GM21423 (cell line): ENCODE measurements at regions not wholly inside any gene's neighbourhood (a gene's known extent, or its start where the extent isn't known, plus 50 kb on each side); places are given as distances from the start of the nearest gene placed in this dataset.
"Not testable (repeated sequence)": the region's sequence is repeated elsewhere in the genome, so short reads cannot be mapped to it uniquely, and the experiment has no call there.

Source experiments
- ATAC-seq: cut with Tn5 transposase; IDR thresholded peaks from one replicate; pipeline ENCODE4 v1.9.1; 2021; ENCODE audit warnings: mild to moderate bottlenecking, moderate library complexity; ENCODE audit not compliant: unreplicated experiment

DNA sequence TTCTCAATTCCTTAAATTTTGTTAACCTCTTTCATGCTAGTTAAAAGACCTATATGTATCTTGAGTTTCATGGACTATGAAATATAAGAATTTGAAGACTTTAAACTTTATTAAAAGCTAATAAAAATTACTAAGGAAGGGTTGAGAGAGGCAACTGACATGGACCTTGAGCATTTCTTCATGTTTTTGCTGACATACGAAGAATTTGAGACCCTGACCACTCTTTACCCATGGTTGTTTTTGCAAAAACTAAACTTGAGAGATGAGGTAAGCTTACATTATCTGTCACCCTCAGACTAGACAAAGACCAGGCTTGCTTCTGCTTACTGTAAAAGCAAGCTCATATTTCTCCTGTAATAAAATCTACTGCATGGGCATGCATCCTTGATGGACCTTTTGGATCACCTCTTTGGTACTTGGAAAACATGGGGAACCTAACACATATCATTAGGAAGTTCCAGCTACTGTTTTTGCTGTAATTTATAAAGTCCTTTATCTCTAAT is 338.2 kb upstream of the PABPC4L start:
- no peak for ATAC-seq

DNA sequence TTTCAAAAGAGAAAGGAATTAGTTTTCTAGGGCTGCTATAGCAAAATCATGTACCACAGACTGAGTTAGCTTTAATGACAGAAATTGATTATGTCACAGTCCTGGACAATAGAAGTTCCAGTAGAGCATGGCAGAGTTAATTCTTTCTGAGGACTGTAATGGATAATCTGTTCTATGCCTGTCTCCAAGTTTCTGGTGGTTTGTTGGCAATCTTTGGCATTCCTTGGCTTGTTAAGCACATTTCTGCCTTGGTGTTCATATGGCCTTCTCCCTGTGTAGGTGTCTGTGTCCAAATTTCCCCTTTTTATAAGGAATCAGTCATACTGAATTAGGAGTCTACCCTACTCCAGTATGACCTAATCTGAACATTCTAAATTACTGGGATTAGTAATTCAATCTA is 336.1 kb upstream of the PABPC4L start:
- no peak for ATAC-seq

DNA sequence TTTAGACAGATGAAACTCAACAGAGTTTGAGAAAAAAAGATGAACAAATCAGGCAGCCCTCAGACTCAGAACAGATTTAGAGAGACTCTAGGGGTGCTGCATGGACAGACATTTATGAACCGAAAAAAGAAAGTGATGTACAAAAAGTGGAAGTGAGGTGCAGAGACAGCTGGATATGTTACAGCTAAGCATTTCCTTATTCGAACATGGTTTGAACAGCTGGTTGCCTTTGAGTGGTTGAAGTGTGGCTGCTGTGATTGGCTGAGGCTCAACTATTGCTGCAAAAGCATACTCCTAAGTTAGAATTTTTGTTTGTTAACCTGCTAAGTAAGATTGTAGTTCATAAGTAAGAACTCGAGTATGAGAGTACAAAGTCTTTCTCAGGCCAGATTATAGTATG is 331.5 kb upstream of the PABPC4L start:
- no peak for ATAC-seq

DNA sequence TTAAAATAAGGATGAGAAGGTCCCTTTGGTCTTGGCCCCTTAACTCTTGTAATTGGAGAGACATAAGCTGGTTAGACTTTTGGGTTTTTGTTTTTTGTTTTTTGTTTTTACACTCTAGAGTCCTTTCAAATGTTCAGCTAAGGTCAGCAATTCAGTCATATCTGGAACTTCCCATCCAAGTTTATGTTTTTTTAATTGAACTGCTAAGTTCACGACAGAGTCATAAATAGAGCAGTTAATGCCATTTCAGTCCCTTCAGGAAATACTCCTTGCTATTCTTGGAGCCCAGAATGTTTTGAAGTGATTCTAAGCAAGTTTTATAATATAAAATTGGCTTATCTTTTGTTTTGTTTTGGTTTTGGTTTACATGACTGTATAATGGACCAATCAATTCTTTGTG is 329.4 kb upstream of the PABPC4L start:
- no peak for ATAC-seq

DNA sequence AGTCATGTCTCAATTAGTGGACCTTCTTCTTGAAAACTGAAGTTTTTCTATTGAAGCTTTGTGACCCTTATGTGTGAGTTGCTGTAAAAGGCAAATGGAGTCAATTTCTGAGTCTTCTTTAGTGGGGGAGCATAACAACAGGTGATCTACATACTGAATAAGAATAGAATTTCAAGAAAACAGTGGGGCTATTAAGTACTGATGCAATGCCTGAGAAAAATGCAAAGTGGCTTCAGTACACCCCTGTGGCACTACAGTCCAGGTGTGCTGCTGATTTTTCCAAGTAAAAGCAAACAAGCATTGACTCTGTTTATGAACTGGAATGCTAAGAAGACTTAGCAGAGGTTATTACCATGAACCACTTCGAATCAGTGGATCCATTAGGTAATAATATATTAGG is 328.0 kb upstream of the PABPC4L start:
- no peak for ATAC-seq

DNA sequence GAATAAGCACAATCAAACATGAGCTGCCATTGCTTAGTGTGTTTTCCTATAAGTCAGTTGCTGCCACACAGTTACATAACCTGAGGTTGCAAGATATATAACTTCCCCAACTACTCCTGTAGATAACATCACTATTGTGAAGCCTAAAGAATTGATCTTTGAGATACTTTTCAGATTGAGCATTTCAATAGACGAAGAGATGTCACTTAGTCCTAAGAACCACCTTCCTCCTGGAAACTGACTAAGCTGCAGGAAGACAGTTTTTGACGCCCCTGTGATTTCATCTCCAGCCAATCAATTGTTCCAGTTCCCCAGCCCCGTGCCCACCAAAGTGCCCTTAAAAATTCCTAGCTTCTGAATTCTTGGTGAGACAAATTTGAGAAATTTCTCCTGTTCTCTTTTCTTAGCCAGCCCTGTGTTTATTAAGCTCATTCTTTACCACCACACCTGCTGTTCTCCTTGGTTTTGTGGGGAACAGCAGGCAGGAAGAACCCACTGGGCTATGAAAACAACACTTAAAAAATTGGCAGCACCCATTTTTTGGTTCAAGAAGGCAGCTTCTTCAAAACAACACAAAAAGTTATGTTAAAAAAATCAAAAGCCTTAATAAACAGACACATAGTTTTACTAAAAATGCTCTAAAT is 317.1 kb upstream of the PABPC4L start:
- ATAC-seq, result no peak

DNA sequence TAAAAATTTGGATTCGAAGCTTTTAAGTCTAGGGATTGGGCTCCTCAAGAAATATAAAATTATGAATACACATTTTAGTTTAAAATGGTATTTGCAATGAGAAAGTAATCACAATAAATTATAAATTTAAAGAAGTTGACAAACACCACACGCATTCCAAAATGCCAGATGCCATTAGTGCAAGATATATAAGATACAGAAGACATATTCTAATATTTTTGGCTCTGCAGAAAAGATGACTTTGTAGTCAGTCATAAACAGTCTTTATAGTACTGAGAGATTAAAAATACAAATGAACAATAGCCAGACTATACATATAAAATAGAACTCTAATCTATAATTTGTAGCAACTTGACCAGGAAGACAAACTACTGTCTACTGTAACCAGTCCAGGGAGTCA is 309.0 kb upstream of the PABPC4L start:
- ATAC-seq, result no peak

DNA sequence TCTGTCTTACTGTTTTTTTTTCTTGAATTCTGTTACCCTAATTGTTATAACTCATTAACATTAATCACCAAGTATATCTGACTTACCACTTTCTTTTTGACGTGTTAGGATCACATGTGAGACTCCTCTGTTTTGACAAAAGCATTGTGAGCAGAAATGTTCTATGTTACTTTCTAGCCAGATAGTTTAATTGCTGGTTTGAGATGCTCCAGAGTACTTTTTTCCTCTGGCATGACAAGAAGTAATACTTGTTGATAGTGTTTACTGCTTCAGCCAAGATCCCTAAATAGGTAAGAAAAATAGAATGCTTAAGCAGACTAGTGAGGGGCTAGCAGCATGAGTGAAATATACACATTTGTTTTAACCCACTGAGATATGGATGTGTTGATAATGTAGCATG is 303.9 kb upstream of the PABPC4L start:
- ATAC-seq, result no peak

DNA sequence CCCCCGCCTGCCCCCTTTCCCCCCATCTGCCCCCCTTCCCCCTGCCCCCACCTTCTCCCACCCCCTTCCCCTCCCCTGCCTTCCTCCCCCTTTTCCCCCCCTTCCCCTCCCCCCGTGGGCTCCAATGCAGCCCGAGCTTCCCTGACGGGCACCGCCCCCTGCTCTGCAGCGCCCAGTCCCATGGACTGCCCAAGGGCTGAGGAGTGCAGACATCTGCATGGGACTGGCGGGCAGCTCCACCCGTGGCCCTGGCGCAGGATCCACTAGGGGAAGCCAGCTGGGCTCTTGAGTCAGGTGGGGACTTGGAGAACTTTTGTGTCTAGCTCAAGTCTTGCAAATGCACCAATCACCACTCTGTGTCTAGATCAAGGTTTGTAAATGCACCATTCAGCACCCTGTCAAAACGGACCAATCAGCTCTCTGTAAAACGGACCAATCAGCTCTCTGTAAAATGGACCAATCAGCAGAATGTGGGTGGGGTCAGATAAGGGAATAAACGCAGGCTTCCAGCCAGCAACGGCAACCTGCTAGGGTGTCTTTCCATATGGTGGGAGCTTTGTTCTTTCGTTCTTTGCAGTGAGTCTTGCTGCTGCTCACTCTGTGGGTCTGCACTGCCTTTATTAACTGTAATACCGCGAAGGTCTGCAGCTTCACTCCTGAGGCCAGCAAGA is 300.5 kb upstream of the PABPC4L start:
- no peak for ATAC-seq

DNA sequence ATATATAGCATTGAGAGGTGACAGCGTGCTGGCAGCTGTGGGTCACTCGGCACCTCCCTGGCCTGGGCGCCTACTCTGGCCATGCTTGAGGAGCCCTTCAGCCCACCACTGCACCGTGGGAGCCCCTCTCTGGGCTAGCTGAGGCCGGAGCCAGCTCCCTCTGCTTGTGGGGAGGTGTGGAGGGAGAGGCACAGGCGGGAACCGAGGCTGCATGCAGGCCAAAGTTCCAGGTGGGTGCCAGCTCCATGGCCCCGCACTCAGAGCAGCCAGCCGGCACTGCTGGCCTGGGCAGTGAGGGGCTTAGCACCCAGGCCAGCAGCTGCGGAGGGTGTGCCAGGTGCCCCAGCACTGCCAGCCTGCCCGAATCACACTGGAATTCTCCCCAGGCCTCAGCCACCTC is 299.9 kb upstream of the PABPC4L start:
- not testable (repeated sequence) for ATAC-seq

DNA sequence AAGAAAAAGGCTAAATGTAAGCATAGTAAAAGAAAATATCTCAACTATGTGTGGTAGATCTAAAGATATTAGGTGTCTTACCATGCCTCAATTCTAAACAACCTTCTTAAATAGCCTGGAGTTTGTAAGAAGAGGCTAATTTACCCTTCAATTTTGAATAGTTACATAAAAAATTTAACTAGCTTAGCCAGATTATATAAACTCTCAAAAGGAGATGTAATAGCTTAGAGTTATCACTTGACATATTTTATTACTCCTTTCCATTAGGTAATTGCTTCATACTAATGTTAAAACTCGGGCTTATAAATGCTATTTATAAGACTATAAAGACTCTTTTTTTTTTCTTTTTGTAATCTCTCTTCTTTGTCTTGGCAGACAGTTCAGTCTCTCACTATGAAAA is 297.5 kb upstream of the PABPC4L start:
- no peak for ATAC-seq

DNA sequence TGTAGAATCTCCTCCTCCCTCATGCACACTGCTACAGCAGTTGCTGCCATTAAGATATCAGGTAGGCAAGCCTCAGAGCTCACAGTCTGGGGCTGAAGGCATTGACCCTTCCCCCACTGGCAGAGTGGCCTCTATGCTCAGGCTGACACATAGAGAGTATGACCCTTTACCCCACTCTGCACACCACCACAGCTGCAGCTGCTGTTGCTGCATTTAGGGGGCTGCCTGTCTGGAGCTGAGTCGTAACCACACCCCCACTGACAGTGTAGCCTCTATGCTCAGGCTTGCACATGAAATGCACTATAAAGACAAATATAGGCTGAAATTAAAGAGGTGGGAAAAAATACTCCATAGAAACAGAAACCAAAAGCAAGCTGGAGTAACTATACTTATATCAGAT is 289.3 kb upstream of the PABPC4L start:
- no peak for ATAC-seq

DNA sequence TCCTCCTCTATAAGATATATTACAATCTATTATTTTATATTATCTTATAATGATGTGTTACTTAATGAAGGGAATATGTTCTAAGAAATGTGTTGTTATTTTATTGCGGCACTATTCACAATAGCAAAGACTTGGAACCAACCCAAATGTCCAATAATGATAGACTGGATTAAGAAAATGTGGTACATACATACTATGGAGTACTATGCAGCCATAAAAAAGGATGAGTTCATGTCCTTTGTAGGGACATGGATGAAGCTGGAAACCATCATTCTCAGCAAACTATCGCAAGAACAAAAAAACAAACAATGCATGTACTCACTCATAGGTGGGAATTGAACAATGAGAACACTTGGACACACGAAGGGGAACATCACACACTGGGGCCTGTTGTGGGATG is 281.9 kb upstream of the PABPC4L start:
- not testable (repeated sequence) for ATAC-seq

DNA sequence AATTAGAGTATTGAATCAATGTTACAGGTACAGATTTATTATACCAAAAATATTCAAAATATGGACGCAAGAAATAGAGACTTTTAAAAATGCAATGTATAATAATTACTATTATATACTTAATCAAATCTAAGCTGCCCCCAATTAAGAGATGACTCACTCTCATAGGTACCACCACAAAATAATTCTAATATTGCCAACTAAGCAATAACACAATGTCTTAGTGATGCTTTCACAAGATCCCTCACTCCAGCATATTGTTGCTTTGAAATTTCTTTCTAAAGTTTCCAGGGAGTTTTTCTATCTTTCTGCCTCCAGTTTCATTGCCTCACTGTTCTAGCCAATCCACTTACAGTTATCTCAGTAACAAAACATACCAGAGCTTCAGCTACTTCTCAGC is 270.0 kb upstream of the PABPC4L start:
- ATAC-seq, result no peak

DNA sequence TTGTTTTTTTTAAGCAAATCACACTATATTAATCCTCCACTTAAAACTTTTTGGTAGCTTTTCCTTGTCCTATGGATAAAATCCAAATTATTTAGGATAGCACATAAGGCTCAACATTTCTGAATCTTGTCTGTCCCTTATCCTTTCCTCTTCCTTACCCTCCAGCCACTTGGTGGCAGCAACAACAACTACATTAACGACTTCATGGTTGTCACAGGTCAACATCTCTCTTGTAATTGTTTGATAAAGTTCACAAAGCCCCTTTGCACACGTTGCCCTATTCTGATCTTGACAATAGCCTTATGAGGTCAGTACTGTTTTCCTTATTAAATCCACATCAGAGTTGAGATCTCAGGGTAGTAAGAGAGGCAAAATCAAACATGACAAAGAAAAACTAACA is 269.0 kb upstream of the PABPC4L start:
- no peak for ATAC-seq

DNA sequence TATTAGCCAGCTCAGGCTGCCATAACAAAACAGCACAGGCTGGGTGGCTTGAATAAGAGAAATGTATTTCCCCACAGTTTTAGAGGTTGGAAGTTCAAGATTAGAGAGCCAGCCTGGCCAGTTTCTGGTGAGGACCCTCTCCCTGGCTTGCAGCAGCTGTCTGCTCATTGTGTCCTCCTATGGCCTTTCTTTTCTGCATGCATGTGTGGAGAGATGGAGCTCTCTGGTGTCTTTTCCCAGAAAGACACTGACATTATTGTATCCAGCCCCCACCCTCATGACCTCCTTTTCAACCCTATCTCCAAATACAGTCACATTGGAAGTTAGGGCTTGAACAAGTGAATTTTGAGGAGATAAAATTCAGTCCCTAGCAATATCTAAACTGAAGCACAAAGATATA is 263.8 kb upstream of the PABPC4L start:
- ATAC-seq, result no peak

DNA sequence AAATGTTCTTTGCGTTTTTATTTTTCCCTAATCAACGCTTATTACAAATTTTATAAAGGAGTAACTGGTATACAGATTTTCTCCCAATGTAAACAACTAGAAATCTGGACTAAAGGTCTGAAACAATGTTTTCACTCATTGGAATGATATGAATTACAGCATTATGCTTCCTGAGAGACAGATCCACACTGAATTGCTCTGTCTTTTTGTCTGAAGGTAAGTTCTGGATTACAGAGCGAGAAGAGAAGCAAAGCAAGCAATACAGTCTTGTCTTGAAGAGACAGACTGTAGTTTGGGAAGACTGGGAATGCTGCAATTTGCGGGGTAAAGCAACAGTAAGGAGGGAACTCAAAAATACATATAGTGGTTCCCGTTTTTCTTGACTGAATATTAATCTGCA is 262.2 kb upstream of the PABPC4L start:
- ATAC-seq, result no peak

DNA sequence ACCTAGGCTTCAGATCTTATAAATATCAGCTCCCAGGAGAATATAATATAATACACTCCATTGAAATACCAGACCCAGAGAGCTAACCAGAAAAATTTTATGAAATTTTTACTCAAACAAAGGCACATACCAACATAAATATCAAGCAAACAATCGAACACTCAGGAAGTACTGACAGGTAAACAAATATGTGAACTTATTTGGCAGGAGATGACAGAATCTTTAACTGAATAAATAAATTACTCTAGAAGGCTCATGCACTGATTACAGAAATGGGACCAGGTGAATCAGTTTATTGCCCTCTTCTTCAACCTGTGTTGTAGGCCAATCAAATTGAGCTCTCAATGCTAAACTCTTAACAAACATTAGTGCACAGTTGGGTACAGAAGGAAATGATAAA is 225.2 kb upstream of the PABPC4L start:
- no peak for ATAC-seq

DNA sequence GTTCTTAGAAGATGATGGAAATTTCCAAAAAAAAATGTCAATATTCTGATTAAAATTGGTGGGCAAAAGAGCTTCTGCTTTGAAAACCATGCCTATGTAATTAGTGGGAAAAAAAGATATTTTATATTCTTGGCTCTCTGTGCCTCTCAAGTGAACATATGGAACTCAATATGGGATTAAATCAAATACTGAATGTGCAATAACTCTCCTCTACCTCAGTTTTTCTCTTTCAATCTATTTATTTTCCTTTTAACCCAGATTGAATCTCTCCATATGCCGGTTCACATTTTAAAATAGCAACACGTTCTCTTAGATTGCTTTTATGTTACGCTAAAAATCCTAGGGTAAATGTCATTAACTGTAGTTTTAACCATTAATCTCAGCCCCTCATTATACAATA is 224.2 kb upstream of the PABPC4L start:
- no peak for ATAC-seq

DNA sequence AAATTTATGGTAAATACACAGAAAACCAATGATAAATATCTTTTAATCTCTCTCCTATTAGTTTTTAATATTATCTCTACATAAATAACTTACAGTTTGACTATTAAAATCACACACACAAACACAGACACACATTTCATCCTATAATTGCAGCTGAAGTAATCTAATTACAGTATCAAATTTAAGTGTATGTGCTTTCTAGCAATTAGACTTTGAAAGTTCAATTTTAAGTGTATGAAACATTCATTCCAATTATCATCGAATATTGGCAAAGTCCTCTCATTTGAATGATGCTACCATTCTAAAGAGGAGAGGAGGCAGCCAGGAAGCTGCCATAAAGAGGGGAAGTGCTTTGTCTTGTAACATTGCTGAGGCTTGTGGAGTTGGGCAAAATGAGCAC is 221.2 kb upstream of the PABPC4L start:
- ATAC-seq, result no peak

DNA sequence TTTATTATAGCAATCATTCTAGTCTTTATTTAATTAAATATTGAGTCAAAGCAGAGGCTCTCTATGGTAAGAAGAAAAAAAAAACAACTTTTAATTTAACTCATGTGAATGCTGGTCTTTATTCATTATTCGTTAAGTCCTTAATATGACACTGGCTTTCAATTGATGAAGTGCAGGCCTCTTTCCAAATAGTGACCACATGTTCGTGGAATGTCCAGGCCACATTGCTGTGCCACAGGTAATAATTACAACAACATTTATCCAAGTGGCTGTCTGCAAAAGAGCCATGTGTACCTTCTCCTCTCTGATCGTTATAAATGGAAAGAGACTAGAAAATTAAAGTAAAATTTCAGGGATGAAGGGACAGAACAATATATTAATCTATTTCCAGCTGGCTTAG is 220.1 kb upstream of the PABPC4L start:
- ATAC-seq, result no peak

DNA sequence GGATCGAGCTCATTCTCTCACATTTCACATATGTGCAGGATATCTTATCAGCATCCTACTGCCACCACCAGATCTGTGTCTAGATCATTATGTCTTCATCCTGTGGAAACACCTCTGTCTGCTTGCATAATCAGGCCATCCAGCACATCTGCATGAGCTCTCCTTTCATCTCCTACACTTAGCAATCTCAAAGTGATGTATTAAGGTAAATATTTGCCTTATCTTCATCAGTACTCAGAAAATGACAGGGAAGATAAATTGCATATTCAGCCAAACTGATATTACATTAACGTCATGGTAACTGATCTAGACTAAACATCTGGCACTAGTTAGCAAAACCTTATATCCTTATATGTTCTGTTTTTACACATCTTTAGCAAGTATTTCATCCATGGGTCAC is 207.3 kb upstream of the PABPC4L start:
- ATAC-seq, result no peak

DNA sequence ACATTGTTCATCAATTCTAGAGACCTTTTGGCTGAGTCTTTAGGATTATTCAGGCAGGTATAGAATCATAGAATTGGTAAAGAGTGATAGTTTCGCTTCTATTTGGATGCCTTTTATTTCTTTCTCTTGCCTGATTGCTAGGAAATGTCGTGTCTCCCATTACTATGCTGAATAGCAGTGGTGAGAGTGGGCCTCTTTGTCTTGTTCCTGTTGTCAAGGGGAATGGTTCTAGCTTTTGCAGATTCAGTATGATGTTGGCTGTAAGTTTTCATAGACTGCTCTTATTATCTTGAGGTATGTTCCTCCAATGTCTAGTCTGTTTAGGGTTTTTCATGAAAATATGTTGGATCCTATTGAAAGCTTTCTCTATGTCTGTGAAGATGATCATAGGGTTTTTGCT is 200.2 kb upstream of the PABPC4L start:
- no peak for ATAC-seq
